A172 (cell line): ENCODE measurements at regions not wholly inside any gene's neighbourhood (a gene's known extent, or its start where the extent isn't known, plus 50 kb on each side); places are given as distances from the start of the nearest gene placed in this dataset.

Experiments used
- DNase-seq: peaks from one replicate; pipeline ENCODE4 v3.0.0-alpha.2; 2015; ENCODE audit warnings: low spot score

GRCh38 chr4:28948501-28948900, 1771.7 kb upstream of the PCDH7 start:
- no peak for DNase-seq

DNA sequence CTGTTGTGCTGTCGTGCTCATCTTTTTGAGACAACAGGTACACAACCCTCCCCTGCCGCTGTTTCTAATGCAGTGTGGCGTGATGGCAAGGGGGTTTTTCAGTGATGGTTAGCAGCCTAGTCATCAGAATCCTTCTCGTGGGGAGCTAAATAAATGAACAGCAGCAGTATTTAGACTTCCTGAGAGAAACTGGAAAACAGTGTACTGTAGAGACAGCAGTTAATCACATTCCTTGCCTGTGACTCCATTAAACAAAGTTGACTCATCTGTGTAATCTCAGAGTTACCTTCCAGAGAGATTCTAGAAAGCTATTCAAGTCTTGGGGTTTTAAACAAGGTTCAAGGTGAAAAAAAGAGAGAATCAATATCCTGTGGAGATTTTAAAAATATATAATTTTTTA, 1753.2 kb upstream of the PCDH7 start:
- peak; percentile 63 for DNase-seq

GRCh38 chr4:28973587-28974350, 1746.4 kb upstream of the PCDH7 start:
- DNase-seq = peak; percentile 17

DNA sequence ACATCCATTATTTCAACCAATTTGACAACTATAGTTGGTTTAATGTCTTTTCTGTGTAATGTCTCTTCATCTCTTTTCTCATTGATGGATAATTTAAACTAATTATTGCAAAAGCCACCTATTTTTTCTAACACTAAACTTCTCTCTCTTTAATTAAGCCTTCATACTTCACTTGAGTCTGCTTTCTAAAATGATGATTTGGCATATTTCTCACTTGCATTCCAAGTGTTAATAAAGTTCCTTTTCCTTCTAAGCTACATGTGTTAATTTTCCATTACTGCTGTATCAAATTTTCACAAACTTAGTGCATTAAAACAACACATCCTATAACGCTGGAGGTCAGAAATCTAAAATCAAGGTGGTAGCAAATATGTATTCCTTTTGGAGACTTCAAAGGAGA, 1743.8 kb upstream of the PCDH7 start:
- no peak for DNase-seq

DNA sequence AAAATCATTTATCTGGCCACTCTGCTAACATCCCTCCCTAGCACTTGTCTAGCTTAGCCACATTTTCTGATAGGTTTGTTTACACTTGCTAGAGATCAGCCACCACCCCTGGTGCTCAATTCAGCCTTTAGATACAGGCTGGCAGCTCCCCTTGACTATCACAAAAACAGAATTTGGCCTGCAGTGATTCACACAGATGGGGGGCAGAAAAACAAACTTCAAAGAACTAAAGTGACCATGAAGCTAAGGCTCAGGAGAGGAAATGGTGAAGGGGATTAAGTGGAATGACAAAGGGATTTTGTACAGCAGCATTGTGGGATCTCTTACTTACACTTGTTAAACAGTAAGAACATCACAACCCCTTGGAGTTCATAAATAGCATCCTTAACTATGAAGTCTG, 1718.0 kb upstream of the PCDH7 start:
- DNase-seq = no peak

DNA sequence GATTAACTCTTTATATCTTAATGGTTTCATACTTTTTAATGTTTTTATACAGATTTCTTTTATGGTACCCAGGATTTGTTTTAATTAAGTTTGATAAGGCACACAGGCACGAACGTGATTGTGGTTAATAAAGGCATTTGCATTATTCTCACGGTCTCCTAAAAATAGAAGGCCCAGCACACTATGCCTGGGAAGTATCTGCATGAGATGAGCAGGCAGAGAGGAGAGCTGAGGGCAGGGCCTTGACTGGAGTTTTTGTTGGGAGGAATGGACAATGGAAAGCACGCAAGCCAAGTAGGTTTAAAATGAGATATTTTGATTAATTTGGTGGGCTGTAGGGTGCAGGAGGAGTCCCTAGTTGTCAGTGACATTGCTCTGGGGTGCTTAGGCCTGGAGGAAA, 1714.3 kb upstream of the PCDH7 start:
- no peak for DNase-seq

- no peak for DNase-seq
These were observed 1710.3 kb upstream of the PCDH7 start for GRCh38 chr4:29009908-29010307.

DNA sequence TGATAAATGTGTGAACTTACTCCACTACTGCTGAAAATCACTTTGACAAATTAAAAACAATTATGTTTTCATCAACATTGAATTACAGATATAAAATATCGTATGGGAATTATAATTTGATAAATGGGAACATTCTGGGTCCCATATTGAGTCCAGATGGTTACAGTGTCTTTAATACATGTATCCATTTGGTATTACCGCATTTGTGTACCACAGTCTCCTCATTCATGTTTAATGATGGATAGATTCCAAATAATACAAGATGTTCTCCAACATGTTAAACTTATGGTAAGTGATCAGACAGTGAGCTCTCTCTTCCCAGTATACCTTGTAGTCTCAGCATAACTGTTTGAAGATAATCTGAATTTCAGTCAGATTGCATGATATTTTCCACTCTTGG, 1706.8 kb upstream of the PCDH7 start:
- DNase-seq = no peak

DNA sequence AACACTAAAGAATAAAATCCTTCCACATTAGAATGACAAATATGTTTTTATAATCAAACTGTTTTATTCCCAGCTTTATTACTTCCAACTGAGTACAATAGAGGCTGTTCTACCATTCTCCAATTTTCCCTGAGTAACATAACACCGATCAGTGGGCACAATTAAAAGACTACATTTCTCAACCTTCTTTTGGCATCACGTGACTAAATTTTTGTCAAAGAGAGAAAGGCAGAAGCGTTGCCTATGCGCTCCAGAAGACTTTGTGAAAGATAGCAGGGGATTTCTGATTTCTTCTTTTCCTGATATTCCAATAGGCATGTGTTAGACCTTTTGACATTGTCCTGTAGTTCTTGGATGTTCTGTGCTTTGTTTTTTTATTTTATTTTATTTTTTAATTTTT, 1705.6 kb upstream of the PCDH7 start:
- DNase-seq = no peak

GRCh38 chr4:29033703-29034102, 1686.5 kb upstream of the PCDH7 start:
- DNase-seq = no peak

DNA sequence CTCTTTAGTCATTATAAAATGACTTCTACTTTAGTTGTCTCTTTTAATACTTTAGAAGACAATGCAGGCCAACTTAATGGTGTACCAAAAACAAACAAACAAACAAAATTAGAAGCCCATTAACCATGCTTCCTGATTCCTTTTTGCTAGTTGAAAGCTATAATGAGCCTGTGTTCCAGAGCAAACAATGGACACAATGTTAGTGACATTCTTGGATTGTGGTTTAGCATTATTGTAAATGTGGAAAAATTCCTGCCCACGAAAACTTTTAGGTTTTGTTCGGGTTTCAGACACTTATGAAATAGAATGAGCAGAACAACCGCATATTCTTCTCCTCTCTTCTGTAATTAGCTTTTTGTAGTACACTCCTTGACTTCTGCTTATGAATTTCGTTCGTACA, 1682.7 kb upstream of the PCDH7 start:
- DNase-seq = no peak

DNA sequence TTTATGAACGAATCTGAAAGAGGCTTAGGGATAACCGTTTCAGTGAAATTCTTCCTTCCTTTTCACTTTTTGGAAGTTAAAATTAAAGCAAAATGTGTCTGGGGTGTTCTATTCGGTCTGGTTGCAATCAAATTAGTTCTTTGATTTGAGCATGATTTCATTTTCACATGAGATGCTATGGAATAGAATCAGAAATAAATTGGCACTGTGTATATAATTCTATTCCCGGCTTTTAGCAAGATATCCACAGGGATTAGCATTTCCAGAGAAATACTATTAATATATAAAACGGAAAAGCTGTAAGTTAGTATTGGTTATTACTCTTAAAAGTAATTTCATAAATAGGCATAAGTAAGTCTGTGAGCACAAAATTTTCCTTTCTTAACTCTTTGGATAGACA, 1676.8 kb upstream of the PCDH7 start:
- DNase-seq = no peak

GRCh38 chr4:29046186-29046585, 1674.0 kb upstream of the PCDH7 start:
- DNase-seq = no peak

GRCh38 chr4:29046781-29047180, 1673.4 kb upstream of the PCDH7 start:
- peak; percentile 23 for DNase-seq

- no peak for DNase-seq
These were observed 1672.7 kb upstream of the PCDH7 start for GRCh38 chr4:29047341-29048041.

DNA sequence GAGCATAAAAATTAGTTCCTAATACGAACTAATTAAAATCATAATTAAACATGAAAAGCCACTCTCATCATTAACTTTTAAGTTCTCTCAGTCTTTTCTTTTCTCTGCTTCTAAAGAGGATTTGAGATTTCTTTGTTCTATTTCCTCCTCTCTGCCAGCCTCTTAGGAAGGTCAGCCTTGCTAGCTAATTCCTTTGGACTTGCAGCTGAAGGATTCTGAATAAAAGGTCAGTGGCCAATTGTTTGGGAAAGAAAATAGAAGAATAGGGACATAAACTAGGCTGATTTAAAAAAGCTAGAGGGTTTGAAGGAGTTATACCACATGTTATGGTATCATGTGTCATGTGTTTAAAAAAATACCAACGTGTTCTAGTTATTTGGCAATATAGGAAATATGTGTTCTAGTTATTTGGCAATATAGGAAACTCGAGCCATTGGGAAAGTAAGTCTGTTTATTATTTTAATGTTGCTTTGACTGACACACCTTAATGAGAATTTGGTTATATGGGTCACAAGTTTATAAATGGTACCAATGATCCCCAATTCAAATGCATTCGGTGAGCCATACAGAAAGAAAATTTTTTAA, 1668.7 kb upstream of the PCDH7 start:
- no peak for DNase-seq

DNA sequence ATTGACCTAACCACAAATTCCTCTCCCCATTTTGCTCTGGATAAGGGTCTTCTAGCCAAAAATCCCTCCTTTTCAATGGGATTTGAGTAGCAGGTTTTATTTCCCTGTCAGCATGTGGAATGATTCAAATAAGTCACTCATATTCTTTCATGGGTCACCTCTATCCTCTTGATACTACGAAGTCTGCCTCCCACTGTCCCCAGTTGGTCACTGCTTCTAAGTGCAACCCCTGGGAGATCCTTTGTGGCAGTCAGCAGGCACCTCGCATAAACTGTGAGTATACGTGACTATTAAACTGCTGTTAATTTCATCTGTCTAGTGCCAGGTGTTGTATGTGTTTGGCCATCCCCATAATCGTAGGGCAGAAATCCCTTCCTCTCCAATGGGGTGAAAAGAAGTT, 1667.9 kb upstream of the PCDH7 start:
- DNase-seq = no peak

GRCh38 chr4:29058531-29058930, 1661.6 kb upstream of the PCDH7 start:
- DNase-seq = no peak

- no peak for DNase-seq
These were observed 1653.3 kb upstream of the PCDH7 start for GRCh38 chr4:29066861-29067260.

- no peak for DNase-seq
These were observed 1646.6 kb upstream of the PCDH7 start for GRCh38 chr4:29073571-29073970.

GRCh38 chr4:29075366-29075765, 1644.8 kb upstream of the PCDH7 start:
- DNase-seq = no peak

- DNase-seq = no peak
These were observed 1640.9 kb upstream of the PCDH7 start for GRCh38 chr4:29079260-29079659.
